Esophagus muscularis mucosa (tissue), 4 donors: ENCODE measurements at regions not wholly inside any gene's neighbourhood (a gene's known extent, or its start where the extent isn't known, plus 50 kb on each side); places are given as distances from the start of the nearest gene placed in this dataset.

Experiments used
- DNase-seq: peaks from one replicate; pipeline ENCODE4 v3.0.0-alpha.2; 2017; ENCODE audit errors: extremely low spot score
- H3K27ac ChIP-seq, 4 donors: fragments of 200-600 bp; sonication (generic); replicated peaks in 1 of 4; 1 replicate in 3 of 4; 2 replicates in 1 of 4; pipeline ENCODE4 v1.5.1; 2016 to 2019; ENCODE audit warnings: mild to moderate bottlenecking in 1 of 4
- H3K27me3 ChIP-seq, 4 donors: fragments of 200-600 bp; sonication (generic); one replicate each; pipeline versions ENCODE4 v1.5.1 to v1.6.0; 2016 to 2019
- H3K36me3 ChIP-seq, 4 donors: fragments of 200-600 bp; sonication (generic); one replicate each; pipeline ENCODE4 v1.5.1; 2016 to 2019
- H3K4me1 ChIP-seq, 4 donors: fragments of 200-600 bp; sonication (generic); one replicate each; pipeline ENCODE4 v1.5.1; 2016 to 2019
- H3K4me3 ChIP-seq, 4 donors: fragments of 200-600 bp; sonication (generic); 1 replicate in 2 of 4; 2 replicates in 2 of 4; pipeline ENCODE4 v1.5.1; 2016 to 2019; ENCODE audit warnings: mild to moderate bottlenecking in 4 of 4, moderate library complexity in 1 of 4
- H3K9me3 ChIP-seq, 4 donors: fragments of 200-600 bp; sonication (generic); 1 replicate in 3 of 4; 2 replicates in 1 of 4; pipeline ENCODE4 v1.5.1; 2016 to 2019
- CTCF ChIP-seq, 3 experiments: fragments of 200-600 bp in 2 of 3; fragments of 450-650 bp in 1 of 3; sonication (generic) in 2 of 3; IDR thresholded peaks; one replicate each; pipeline ENCODE4 v1.5.1; 2017 to 2019; ENCODE audit warnings: antibody characterized with exemption in 3 of 3, mild to moderate bottlenecking in 2 of 3, moderate library complexity in 1 of 3
- EP300 ChIP-seq: sonication (generic); formaldehyde crosslinking; IDR thresholded peaks from one replicate; pipeline ENCODE4 v1.6.1; 2017; ENCODE audit warnings: antibody characterized with exemption
- POLR2A ChIP-seq: fragments of 450-650 bp; IDR thresholded peaks from one replicate; pipeline ENCODE4 v1.6.1; 2017; ENCODE audit warnings: antibody characterized with exemption, moderate library complexity, mild to moderate bottlenecking, low read depth
- POLR2AphosphoS5 ChIP-seq, 2 donors: sonication (generic); formaldehyde crosslinking; IDR thresholded peaks; one replicate each; pipeline ENCODE4 v1.6.1; 2017; ENCODE audit warnings: antibody characterized with exemption in 2 of 2
- WGBS: methylation state at CpG from one replicate; pipeline ENCODE4 v1.1.5; 2018; 5-methylcytosine and 5-hydroxymethylcytosine counted together
- intact Hi-C: fragments of 100-400 bp; cut with DNase I; formaldehyde crosslinking; loops from one replicate; pipeline ENCODE4 v1.15.1; 2023

GRCh38 chr7:157079116-157079515, 59.6 kb upstream of the UBE3C start:
- H3K27me3 ChIP-seq, result peaks cover 0 to 73% (median 3%) of the 10 kb centered on the region in 4 donors
- no peak for DNase-seq

GRCh38 chr7:157080111-157080730, 58.5 kb upstream of the UBE3C start:
- H3K4me1 ChIP-seq, result peaks cover 0 to 11% (median 6%) of the 10 kb centered on the region in 4 donors
- H3K27ac ChIP-seq, result no peak overlapping the region
- H3K4me3 ChIP-seq, result no peak overlapping the region
- H3K9me3 ChIP-seq, result peaks cover 0 to 35% (median 22%) of the 10 kb centered on the region in 4 donors
- no peaks in the 10 kb centered on the region for H3K36me3 ChIP-seq
- no peak for DNase-seq
- WGBS, result 90% methylated on average over 10 of the region's 10 CpGs
- TF ChIP-seq POLR2A (no peak), CTCF (IDR thresholded peaks at IDR 0.05) (no peak), EP300 (no peak), POLR2AphosphoS5 (IDR thresholded peaks at IDR 0.05) (no peak)
- H3K27me3 ChIP-seq, result peaks cover 0 to 62% (median 3%) of the 10 kb centered on the region in 4 donors
- intact Hi-C loops, result no loop called here

More at GRCh38 chr7:157079116-157079515, 59.6 kb upstream of the UBE3C start:
- peaks cover 0 to 24% (median 13%) of the 10 kb centered on the region in 4 donors for H3K9me3 ChIP-seq
- intact Hi-C loops, result no loop called here
- H3K27ac ChIP-seq, result no peak overlapping the region
- WGBS, result 83% methylated on average over 7 of the region's 7 CpGs
- no peak overlapping the region for H3K4me3 ChIP-seq
- H3K36me3 ChIP-seq, result no peaks in the 10 kb centered on the region
- TF ChIP-seq CTCF (IDR thresholded peaks at IDR 0.05) (no peak), EP300 (no peak), POLR2A (no peak), POLR2AphosphoS5 (IDR thresholded peaks at IDR 0.05) (no peak)
- H3K4me1 ChIP-seq, result peaks cover 0 to 11% (median 6%) of the 10 kb centered on the region in 4 donors

- Histone ChIP-seq H3K4me3 (no peak overlapping the region), H3K36me3 (no peaks in the 10 kb centered on the region), H3K27me3 (peaks cover 0 to 43% (median 1%) of the 10 kb centered on the region in 4 donors), H3K4me1 (no peaks in the 10 kb centered on the region), H3K9me3 (peaks cover 0 to 42% (median 24%) of the 10 kb centered on the region in 4 donors), H3K27ac (no peak overlapping the region)
- intact Hi-C loops, result no loop called here
- no peak for DNase-seq
- 75% methylated on average over 9 of the region's 9 CpGs for WGBS
- TF ChIP-seq POLR2A (no peak), POLR2AphosphoS5 (IDR thresholded peaks at IDR 0.05) (no peak), EP300 (no peak), CTCF (IDR thresholded peaks at IDR 0.05) (no peak)
Measured at GRCh38 chr7:157086508-157087187, 52.1 kb upstream of the UBE3C start.

GRCh38 chr7:157087646-157088045, 51.1 kb upstream of the UBE3C start:
- WGBS, result 88% methylated on average over 24 of the region's 24 CpGs
- H3K27me3 ChIP-seq, result peaks cover 0 to 42% (median 1%) of the 10 kb centered on the region in 4 donors
- no peak overlapping the region for H3K27ac ChIP-seq
- no peak overlapping the region for H3K4me3 ChIP-seq
- H3K9me3 ChIP-seq, result peaks cover 0 to 33% (median 22%) of the 10 kb centered on the region in 4 donors
- H3K36me3 ChIP-seq, result no peaks in the 10 kb centered on the region
- DNase-seq, result no peak
- intact Hi-C loops, result no loop called here
- no peaks in the 10 kb centered on the region for H3K4me1 ChIP-seq
- TF ChIP-seq POLR2AphosphoS5 (IDR thresholded peaks at IDR 0.05) (no peak), POLR2A (no peak), EP300 (no peak), CTCF (IDR thresholded peaks at IDR 0.05) (no peak)
